Skeletal muscle satellite cell (primary cell): ENCODE measurements at regions not wholly inside any gene's neighbourhood (a gene's known extent, or its start where the extent isn't known, plus 50 kb on each side); places are given as distances from the start of the nearest gene placed in this dataset.

Experiments used
- H3K27me3 ChIP-seq: 2 replicates; pipeline ENCODE4 v1.7.0; 2013; ENCODE audit warnings: low read length; ENCODE audit not compliant: control insufficient read depth, insufficient read depth
- H3K36me3 ChIP-seq: 2 replicates; pipeline ENCODE4 v1.7.0; 2013; ENCODE audit warnings: mild to moderate bottlenecking, control low read depth, low read length; ENCODE audit not compliant: insufficient read depth
- H3K4me1 ChIP-seq: 2 replicates; pipeline ENCODE4 v1.7.0; 2013; ENCODE audit warnings: low read length; ENCODE audit not compliant: control insufficient read depth, insufficient read depth
- H3K4me2 ChIP-seq: 2 replicates; pipeline ENCODE4 v1.7.0; 2013; ENCODE audit warnings: mild to moderate bottlenecking, low read length
- H3K4me3 ChIP-seq: 2 replicates; pipeline ENCODE4 v1.7.0; 2013; ENCODE audit warnings: low read length
- H3K9ac ChIP-seq: 2 replicates; pipeline ENCODE4 v1.7.0; 2013; ENCODE audit warnings: mild to moderate bottlenecking, low read depth, low read length, moderate library complexity
- H3K9me3 ChIP-seq: replicated peaks from 2 replicates; pipeline ENCODE4 v1.7.0; 2013; ENCODE audit warnings: mild to moderate bottlenecking, control low read depth, low read length

DNA sequence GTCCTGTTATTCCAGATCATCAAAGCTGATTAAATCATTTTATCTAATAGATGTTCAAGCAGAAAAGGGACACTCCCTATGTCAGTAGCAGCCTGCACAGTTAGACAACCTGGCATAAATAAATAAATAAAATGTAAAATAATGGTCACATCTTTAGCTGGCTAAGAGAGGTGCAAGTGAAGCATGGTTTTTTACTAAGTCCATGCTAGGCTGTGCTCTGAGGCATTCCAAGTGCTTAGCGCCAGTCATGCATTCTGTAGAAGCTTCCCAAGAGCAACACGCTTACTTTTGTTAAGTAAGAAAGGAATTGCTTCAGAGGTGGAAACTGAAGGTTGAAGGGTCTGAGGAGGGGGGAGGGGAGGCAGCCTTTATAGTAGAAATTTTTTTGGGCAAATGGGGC lies 351.2 kb downstream of the CDH2 start:
- Histone ChIP-seq H3K36me3 (no peaks in the 10 kb centered on the region), H3K4me2 (no peak overlapping the region), H3K9me3 (no peaks in the 10 kb centered on the region), H3K27me3 (no peaks in the 10 kb centered on the region), H3K4me3 (no peak overlapping the region), H3K9ac (no peak overlapping the region), H3K4me1 (no peaks in the 10 kb centered on the region)

DNA sequence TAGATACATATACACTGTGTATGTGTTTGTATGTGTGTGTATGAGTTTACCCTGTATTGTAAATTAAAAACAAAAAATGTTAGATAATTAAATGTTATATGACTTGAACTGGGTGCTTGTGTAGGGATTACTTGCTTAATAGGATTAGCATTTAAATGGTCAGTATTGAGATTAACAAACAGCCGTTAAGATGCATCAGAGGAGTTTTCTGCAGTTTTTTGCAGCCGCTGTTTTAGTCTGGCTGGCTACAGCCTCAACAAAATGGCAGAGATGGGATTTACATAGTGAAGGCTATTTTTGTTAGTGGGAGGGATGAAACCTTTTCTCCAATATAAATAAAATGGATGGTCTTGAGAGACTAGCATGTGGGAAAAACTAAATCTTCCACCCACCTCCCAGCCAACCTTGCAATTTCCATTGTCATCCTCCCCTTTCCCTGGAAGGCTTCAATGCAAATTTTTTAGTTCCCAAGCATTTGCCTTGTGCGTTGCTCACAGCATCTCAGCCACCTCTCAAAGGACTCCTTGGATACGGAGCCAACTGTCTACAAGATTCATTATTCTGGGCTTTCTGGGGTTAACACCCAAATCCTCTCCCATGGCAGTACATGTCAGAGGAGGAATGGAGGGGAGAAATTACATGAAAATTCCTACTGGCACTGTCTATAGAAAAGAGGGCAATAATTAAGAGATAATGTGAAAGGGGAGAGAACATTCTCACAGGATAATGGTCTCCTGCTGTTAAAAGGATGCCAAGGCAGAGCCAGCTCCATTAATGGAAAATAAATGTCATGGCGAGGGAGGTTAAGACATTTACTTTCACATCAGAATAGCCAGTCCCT lies 351.9 kb downstream of the CDH2 start:
- Histone ChIP-seq H3K4me3 (no peak overlapping the region), H3K4me2 (no peak overlapping the region), H3K27me3 (no peaks in the 10 kb centered on the region), H3K9ac (no peak overlapping the region), H3K9me3 (no peaks in the 10 kb centered on the region), H3K36me3 (no peaks in the 10 kb centered on the region), H3K4me1 (no peaks in the 10 kb centered on the region)

DNA sequence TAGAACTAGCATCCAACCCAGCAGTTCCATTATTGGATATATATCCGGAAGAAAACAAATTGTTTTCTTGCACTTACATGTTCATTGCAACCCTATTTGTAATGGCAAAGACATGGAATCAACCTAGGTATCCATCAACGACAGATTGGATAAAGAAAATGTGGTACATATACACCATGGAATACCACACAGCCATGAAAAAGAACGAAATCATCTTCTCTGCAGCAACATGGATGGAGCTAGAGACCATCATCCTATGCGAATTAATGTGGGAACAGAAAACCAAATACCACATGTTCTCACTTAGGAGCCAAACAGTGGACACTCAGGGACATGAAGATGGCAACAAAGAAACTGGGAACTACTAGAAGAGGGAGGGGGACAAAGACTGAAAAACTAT lies 352.7 kb downstream of the CDH2 start:
- H3K27me3 ChIP-seq, result no peaks in the 10 kb centered on the region
- H3K9me3 ChIP-seq, result no peaks in the 10 kb centered on the region

DNA sequence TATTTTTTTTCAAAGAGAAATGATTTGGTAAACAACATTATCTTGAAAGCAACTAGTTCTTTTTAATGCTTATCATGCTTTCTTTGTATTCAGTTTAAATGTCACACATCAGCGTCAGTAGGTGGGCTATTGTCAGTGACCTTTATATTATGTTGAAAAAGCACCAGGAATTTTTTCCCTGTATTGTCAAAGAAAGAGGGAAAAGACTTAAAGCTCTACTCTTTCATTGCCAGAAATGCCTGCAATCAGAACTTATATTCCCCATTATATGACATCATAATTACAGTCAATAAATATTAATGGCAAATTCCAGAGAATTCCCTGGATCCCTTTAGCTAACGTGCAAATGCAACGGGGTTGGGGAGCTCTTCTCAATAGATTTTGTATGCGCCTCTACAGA lies 353.9 kb downstream of the CDH2 start:
- no peak overlapping the region for H3K4me2 ChIP-seq

More for the DNA sequence above, 352.7 kb downstream of the CDH2 start:
- Histone ChIP-seq H3K4me3 (no peak overlapping the region), H3K4me2 (no peak overlapping the region), H3K9ac (no peak overlapping the region), H3K4me1 (no peaks in the 10 kb centered on the region), H3K36me3 (no peaks in the 10 kb centered on the region)

DNA sequence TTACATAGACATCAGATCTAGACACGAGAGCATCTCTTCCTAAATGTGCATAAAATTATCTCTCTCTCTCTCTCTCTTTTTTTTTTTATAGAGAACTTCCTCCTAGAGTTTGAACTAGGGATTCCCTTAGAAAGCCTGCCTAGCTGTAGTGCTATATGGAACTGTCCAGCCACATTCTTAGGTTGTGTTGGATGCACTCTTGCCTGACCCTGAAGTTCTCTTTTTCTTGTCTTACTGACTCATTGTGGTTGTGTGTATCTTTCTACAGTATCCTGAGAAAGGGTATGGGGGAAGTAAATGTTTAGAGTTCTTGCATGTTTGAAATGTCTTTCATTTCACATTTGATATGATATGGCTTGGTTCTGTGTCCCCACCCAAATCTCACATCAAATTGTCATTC lies 368.2 kb downstream of the CDH2 start:
- peaks cover 4% of the 10 kb centered on the region for H3K4me1 ChIP-seq
- no peak overlapping the region for H3K4me3 ChIP-seq
- no peak overlapping the region for H3K9ac ChIP-seq
- H3K9me3 ChIP-seq, result no peaks in the 10 kb centered on the region
- H3K36me3 ChIP-seq, result no peaks in the 10 kb centered on the region
- H3K4me2 ChIP-seq, result no peak overlapping the region
- H3K27me3 ChIP-seq, result no peaks in the 10 kb centered on the region

More for the DNA sequence above, 353.9 kb downstream of the CDH2 start:
- no peaks in the 10 kb centered on the region for H3K9me3 ChIP-seq
- H3K36me3 ChIP-seq, result no peaks in the 10 kb centered on the region
- no peak overlapping the region for H3K4me3 ChIP-seq
- no peaks in the 10 kb centered on the region for H3K4me1 ChIP-seq
- H3K27me3 ChIP-seq, result no peaks in the 10 kb centered on the region
- H3K9ac ChIP-seq, result no peak overlapping the region

DNA sequence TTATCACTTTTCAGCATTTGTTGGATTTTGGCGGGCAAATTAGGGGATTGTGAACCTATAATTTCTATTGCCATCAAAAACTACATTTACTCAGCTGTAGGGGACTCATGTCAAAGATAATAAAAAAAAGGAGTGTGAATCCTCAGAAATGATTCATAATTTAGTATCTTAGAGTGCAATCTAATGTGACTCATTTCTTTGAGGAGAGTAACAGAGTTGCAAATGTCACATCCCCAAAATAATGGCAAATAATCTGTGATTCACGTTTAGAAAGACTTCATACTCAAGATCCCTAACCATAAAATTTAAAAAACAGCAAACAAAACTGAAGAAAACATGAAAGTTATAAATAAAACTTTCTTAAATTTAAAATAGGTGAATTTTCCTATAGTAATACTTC lies 373.0 kb downstream of the CDH2 start:
- H3K9ac ChIP-seq, result no peak overlapping the region
- H3K4me3 ChIP-seq, result no peak overlapping the region
- H3K36me3 ChIP-seq, result no peaks in the 10 kb centered on the region
- no peak overlapping the region for H3K4me2 ChIP-seq
- H3K9me3 ChIP-seq, result no peaks in the 10 kb centered on the region
- no peaks in the 10 kb centered on the region for H3K27me3 ChIP-seq
- H3K4me1 ChIP-seq, result peaks cover 6% of the 10 kb centered on the region

DNA sequence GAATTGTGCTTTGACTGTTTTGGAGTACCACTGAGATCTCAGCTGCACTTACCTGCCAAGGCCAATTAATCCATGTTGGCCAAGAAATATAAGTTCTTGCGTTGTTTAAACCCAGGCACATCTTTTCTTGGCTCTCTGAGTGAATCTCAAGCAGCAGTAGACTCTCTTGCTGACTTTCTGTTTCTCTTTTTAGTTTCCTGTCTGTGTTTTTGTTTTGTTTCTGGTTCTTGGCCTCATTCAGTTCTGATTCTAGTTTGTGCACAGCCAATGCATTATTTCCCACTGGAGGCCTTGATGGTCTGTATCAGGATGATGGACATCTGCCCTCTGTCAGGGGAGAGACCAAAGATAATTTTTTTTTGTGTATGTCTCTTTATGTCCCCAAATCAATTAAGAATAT lies 379.4 kb downstream of the CDH2 start:
- Histone ChIP-seq H3K4me3 (no peak overlapping the region), H3K9me3 (no peaks in the 10 kb centered on the region), H3K4me1 (no peaks in the 10 kb centered on the region), H3K4me2 (no peak overlapping the region), H3K27me3 (no peaks in the 10 kb centered on the region), H3K36me3 (no peaks in the 10 kb centered on the region), H3K9ac (no peak overlapping the region)

DNA sequence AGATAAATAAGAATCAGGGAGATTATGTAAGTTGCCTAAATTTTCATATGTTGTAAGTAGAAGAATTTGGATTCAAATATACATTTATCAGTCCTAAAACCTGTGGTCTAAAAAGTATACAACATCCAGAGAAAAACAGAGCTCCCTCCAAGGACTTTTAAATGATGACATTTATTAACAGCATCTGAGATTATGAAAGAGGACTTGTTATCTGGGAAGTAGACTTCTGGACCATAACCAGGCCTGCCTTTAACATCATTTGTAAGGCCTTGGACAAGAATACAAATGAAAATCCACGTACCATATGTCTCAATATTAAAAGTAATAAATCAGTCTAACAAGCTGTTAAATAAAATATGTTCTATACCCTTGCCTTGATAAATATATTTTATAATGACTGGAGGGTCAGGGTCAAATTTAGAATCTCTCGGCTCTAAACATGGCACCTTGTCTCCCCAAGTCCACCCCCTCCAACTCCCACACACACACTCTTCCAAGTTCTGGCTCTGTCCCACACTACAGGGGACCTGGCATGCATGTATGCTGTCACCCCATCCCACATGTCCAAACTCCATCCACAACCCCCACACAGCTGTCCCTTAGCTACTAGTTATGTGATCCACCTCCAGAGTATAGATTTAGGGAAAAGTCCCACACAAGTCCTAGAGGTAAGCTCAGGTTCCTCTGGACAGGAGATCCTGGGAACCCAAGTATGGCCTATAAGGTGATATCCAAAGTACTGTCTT lies 382.6 kb downstream of the CDH2 start:
- H3K9ac ChIP-seq, result no peak overlapping the region
- H3K4me2 ChIP-seq, result no peak overlapping the region
- no peak overlapping the region for H3K4me3 ChIP-seq
- H3K27me3 ChIP-seq, result no peaks in the 10 kb centered on the region
- no peaks in the 10 kb centered on the region for H3K36me3 ChIP-seq
- no peaks in the 10 kb centered on the region for H3K9me3 ChIP-seq
- H3K4me1 ChIP-seq, result no peaks in the 10 kb centered on the region

DNA sequence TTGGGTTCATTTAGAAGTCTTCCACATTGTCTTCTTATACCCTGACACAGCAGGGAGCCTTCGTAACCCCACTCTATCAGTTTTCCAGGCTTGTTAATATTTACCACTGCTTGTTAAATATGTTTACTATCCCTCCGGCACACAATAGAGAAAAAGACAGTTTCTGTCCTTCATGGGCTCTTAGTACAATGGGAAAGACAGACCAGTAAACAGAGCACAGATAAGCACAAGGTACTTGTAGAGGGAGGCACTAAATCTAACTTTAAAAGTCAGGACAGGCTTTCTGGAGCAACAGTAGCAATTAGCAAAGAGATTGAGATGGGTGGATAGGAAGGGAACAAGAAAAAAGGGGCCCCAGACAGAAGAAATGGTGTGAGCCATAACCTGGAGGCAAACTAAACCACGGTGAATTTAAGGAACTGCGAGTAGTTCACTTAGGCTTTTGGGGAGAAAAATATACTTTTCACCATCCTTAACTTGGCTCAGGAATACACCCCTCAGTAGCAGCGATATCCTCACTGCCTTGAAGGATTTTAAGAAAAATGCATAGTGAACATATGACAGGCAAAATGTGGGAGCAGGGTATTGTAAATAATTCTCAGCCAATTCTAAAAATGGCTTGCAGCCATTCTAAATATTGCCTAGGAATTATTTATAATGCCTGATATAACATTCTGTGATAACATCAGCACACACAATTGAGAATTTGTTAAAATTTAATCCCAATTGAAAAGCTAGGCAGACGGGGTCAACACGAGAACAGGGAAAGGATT lies 383.7 kb downstream of the CDH2 start:
- H3K27me3 ChIP-seq, result no peaks in the 10 kb centered on the region
- H3K9me3 ChIP-seq, result no peaks in the 10 kb centered on the region
- no peak overlapping the region for H3K9ac ChIP-seq
- H3K4me3 ChIP-seq, result no peak overlapping the region
- H3K4me1 ChIP-seq, result no peaks in the 10 kb centered on the region
- H3K4me2 ChIP-seq, result no peak overlapping the region
- H3K36me3 ChIP-seq, result no peaks in the 10 kb centered on the region

DNA sequence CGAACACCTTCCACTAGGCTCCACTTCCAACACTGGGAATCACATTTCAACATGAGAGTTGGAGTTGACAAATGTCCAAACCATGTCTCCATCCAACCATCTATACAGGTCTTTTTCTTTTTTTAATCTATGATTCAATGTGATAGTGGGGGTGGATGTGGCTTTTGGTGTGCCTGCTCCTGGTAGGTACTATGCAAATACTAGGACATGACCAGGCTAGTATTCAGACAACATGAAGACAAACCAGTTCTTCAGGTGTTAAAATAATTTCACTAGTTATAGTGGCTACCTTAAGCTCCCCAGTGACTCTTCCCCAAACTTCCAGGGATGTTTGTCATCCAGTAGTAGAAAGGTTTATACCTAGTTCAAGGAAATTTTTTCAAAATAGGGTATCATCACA lies 387.5 kb downstream of the CDH2 start:
- Histone ChIP-seq H3K9ac (no peak overlapping the region), H3K9me3 (no peaks in the 10 kb centered on the region), H3K4me1 (no peaks in the 10 kb centered on the region), H3K4me2 (no peak overlapping the region), H3K27me3 (no peaks in the 10 kb centered on the region), H3K36me3 (no peaks in the 10 kb centered on the region), H3K4me3 (no peak overlapping the region)

DNA sequence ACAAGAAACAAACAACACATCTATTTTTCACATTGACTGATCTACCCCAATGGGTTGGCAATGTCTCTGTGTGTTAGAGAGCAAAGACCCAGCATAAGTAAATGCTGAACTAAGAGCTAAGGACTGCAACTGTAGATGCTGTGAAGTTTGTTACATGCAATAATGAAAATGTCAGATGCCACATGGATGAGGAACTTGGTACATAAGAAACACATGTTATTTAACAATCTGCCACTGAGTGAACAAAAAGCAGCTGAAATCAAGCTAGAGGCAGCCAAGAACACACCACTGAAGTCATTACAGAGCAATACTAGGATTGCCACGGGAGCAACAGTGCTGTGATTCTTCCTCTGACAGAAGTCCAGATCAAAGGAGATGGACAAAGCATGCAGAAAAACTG lies 389.4 kb downstream of the CDH2 start:
- Histone ChIP-seq H3K9ac (no peak overlapping the region), H3K36me3 (no peaks in the 10 kb centered on the region), H3K27me3 (no peaks in the 10 kb centered on the region), H3K4me2 (no peak overlapping the region), H3K4me3 (no peak overlapping the region), H3K9me3 (no peaks in the 10 kb centered on the region), H3K4me1 (no peaks in the 10 kb centered on the region)
